H9 (cell line): ENCODE measurements at regions not wholly inside any gene's neighbourhood (a gene's known extent, or its start where the extent isn't known, plus 50 kb on each side); places are given as distances from the start of the nearest gene placed in this dataset.

Experiments
- DNase-seq: peaks from one replicate; pipeline ENCODE4 v3.0.0-alpha.2; 2017
- H2AFZ ChIP-seq: one replicate; pipeline ENCODE4 v1.6.1; 2013; ENCODE audit warnings: mild to moderate bottlenecking, low read length, control low read depth, moderate library complexity
- H2AK5ac ChIP-seq: 2 replicates; pipeline ENCODE4 v1.6.1; 2013; ENCODE audit warnings: low read length, control low read depth, mixed read lengths; ENCODE audit not compliant: insufficient read length
- H2BK120ac ChIP-seq: one replicate; pipeline ENCODE4 v1.6.1; 2013; ENCODE audit warnings: low read depth, mild to moderate bottlenecking, low read length, control low read depth, inconsistent platforms; ENCODE audit not compliant: poor library complexity, severe bottlenecking
- H2BK12ac ChIP-seq: 2 replicates; pipeline ENCODE4 v1.6.1; 2013; ENCODE audit warnings: low read length, control low read depth, mixed read lengths, low read depth; ENCODE audit not compliant: insufficient read length
- H2BK15ac ChIP-seq: 2 replicates; pipeline ENCODE4 v1.6.1; 2013; ENCODE audit warnings: low read depth, low read length, control low read depth
- H2BK20ac ChIP-seq: one replicate; pipeline ENCODE4 v1.6.1; 2013; ENCODE audit warnings: low read depth, mild to moderate bottlenecking, low read length, control low read depth, inconsistent platforms; ENCODE audit not compliant: poor library complexity, severe bottlenecking
- H2BK5ac ChIP-seq: 2 replicates; pipeline ENCODE4 v1.6.1; 2013; ENCODE audit warnings: low read length, control low read depth, mixed read lengths; ENCODE audit not compliant: insufficient read length
- H3K14ac ChIP-seq: 2 replicates; pipeline ENCODE4 v1.6.1; 2013; ENCODE audit warnings: low read length, control low read depth; ENCODE audit not compliant: insufficient read depth
- H3K18ac ChIP-seq: 2 replicates; pipeline ENCODE4 v1.6.1; 2013; ENCODE audit warnings: low read depth, mild to moderate bottlenecking, mixed read lengths, low read length, control low read depth; ENCODE audit not compliant: insufficient read length
- H3K23ac ChIP-seq: 2 replicates; pipeline ENCODE4 v1.6.1; 2013; ENCODE audit warnings: low read length, control low read depth, mixed read lengths, low read depth; ENCODE audit not compliant: insufficient read length
- H3K23me2 ChIP-seq: 2 replicates; pipeline ENCODE4 v1.6.1; 2013; ENCODE audit warnings: low read depth, mild to moderate bottlenecking, mixed read lengths, low read length, control low read depth; ENCODE audit not compliant: insufficient read length, poor library complexity, severe bottlenecking
- H3K27ac ChIP-seq: 2 replicates; pipeline ENCODE4 v1.5.1; 2013; ENCODE audit warnings: low read length, control low read depth, mixed read lengths, low read depth; ENCODE audit not compliant: insufficient read length
- H3K27me3 ChIP-seq: 2 replicates; pipeline ENCODE4 v1.6.1; 2013; ENCODE audit warnings: low read length, control low read depth, inconsistent platforms; ENCODE audit not compliant: insufficient read depth
- H3K4ac ChIP-seq: 2 replicates; pipeline ENCODE4 v1.6.1; 2013; ENCODE audit warnings: low read depth, mild to moderate bottlenecking, control low read depth, inconsistent platforms, low read length, moderate library complexity
- H3K4me1 ChIP-seq: 2 replicates; pipeline ENCODE4 v1.6.1; 2013; ENCODE audit warnings: low read length, control low read depth, inconsistent platforms; ENCODE audit not compliant: insufficient read depth
- H3K4me2 ChIP-seq: 2 replicates; pipeline ENCODE4 v1.6.1; 2013; ENCODE audit warnings: low read length, control low read depth, mixed read lengths; ENCODE audit not compliant: insufficient read length, insufficient read depth
- H3K56ac ChIP-seq: 2 replicates; pipeline ENCODE4 v1.6.1; 2013; ENCODE audit warnings: low read depth, mild to moderate bottlenecking, mixed read lengths, low read length, control low read depth; ENCODE audit not compliant: insufficient read length
- H3K79me1 ChIP-seq: 2 replicates; pipeline ENCODE4 v1.6.1; 2013; ENCODE audit warnings: low read depth, mild to moderate bottlenecking, moderate library complexity, low read length, control low read depth, inconsistent platforms; ENCODE audit not compliant: insufficient read depth, poor library complexity, severe bottlenecking
- H3K79me2 ChIP-seq: 2 replicates; pipeline ENCODE4 v1.6.1; 2013; ENCODE audit warnings: low read length, control low read depth, inconsistent platforms; ENCODE audit not compliant: insufficient read depth
- H3K9ac ChIP-seq: 2 replicates; pipeline ENCODE4 v1.6.1; 2013; ENCODE audit warnings: low read length, control low read depth, mixed read lengths; ENCODE audit not compliant: insufficient read length; ENCODE audit errors: extremely low read depth
- H3K9me3 ChIP-seq: one replicate; pipeline ENCODE4 v1.6.1; 2013; ENCODE audit warnings: low read depth, low read length, inconsistent platforms; ENCODE audit not compliant: control insufficient read depth
- H3T11ph ChIP-seq: one replicate; pipeline ENCODE4 v1.6.1; 2013; ENCODE audit warnings: mild to moderate bottlenecking, low read length, control low read depth, inconsistent platforms
- H4K20me1 ChIP-seq: one replicate; pipeline ENCODE4 v1.6.1; 2013; ENCODE audit not compliant: control insufficient read depth, insufficient read length, insufficient read depth
- H4K5ac ChIP-seq: 2 replicates; pipeline ENCODE4 v1.6.1; 2013; ENCODE audit warnings: low read depth, mild to moderate bottlenecking, mixed read lengths, low read length, control low read depth; ENCODE audit not compliant: insufficient read length
- H4K8ac ChIP-seq: replicated peaks from 2 replicates; pipeline ENCODE4 v1.6.1; 2013; ENCODE audit warnings: low read length, control low read depth, mixed read lengths, low read depth; ENCODE audit not compliant: insufficient read length
- H4K91ac ChIP-seq: 2 replicates; pipeline ENCODE4 v1.6.1; 2013; ENCODE audit warnings: low read depth, mild to moderate bottlenecking, moderate library complexity, mixed read lengths, low read length, control low read depth; ENCODE audit not compliant: insufficient read length
- H3K27ac Mint-ChIP-seq, 3 experiments: 2 replicates in 2 of 3; 3 replicates in 1 of 3; pipeline ENCODE4 v1.8.0; 2020 to 2021; ENCODE audit warnings: mixed read lengths in 3 of 3, mild to moderate bottlenecking in 1 of 3, moderate library complexity in 1 of 3
- H3K27me3 Mint-ChIP-seq: 2 replicates; pipeline ENCODE4 v1.8.0; 2021; ENCODE audit warnings: low read depth, mild to moderate bottlenecking, moderate library complexity, mixed read lengths
- H3K36me3 Mint-ChIP-seq, 3 experiments: 2 replicates in 2 of 3; 3 replicates in 1 of 3; pipeline ENCODE4 v1.8.0; 2020 to 2021; ENCODE audit warnings: low read depth in 3 of 3, mixed read lengths in 3 of 3; ENCODE audit not compliant: insufficient read depth in 1 of 3
- H3K4me1 Mint-ChIP-seq, 2 experiments: 2 replicates each; pipeline ENCODE4 v1.8.0; 2020; ENCODE audit warnings: mixed read lengths in 2 of 2
- H3K4me3 Mint-ChIP-seq, 2 experiments: 2 replicates in 1 of 2; 3 replicates in 1 of 2; pipeline ENCODE4 v1.8.0; 2020 to 2021; ENCODE audit warnings: mild to moderate bottlenecking in 2 of 2, mixed read lengths in 2 of 2, moderate library complexity in 1 of 2
- H3K9me3 Mint-ChIP-seq, 2 experiments: 2 replicates in 1 of 2; 3 replicates in 1 of 2; pipeline ENCODE4 v1.8.0; 2020; ENCODE audit warnings: mild to moderate bottlenecking in 2 of 2, mixed read lengths in 2 of 2, moderate library complexity in 1 of 2
- WGBS: extraction: QIAGEN DNeasy Blood & Tissue Kit; methylation state at CpG from one replicate; pipeline ENCODE4 v1.1.7; 2013; ENCODE audit warnings: missing lambda C conversion rate, low lambda C conversion rate, mixed read lengths; ENCODE audit not compliant: insufficient read length; ENCODE audit errors: extremely low coverage; 5-methylcytosine and 5-hydroxymethylcytosine counted together
- TF ChIP-seq, protein P1 (sequence below): fragments of 200-600 bp; sonication (generic); conservative IDR thresholded peaks from 3 replicates; pipeline ENCODE4 v1.8.0; 2021; ENCODE audit warnings: antibody characterized with exemption, mild to moderate bottlenecking

DNA sequence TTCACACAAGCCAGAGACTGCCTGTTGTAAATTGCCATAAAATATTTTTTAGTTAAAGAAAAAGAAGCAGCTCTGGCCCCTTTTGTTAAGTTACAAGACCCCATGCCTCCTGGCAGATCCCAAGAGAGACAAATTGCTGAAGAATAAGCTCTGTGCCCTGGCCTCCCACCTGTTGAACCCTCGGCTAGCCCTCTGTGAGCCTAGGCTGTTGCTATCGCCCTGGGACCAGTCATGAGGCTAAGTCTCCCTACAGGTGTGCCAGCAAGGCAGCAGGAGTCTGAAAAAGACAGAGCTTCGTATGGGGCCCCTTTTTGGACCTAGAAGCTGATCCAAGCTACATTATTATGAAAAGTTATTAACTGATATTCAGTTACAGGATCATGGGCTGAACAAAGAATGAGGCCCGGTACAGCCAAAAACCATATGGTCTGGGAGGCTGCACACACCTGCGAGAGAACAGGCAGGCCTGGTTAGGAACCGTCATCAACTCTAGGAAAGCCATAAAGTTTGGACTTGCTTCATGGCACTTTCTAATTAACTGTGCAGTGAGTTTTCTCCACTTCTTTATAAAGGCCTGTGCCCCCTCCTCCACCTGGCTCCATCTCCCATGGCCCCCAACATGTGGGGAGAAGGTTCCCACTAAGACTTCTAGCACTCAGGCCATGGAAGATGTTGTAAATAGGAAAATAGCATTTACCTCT lies 384.7 kb downstream of the ENC1 start:
- Histone ChIP-seq H3K9me3 (no peaks in the 10 kb centered on the region), H2BK15ac (no peak overlapping the region), H3K14ac (no peak overlapping the region), H3K4me2 (no peak overlapping the region), H2BK20ac (no peak overlapping the region), H3K18ac (no peak overlapping the region), H4K20me1 (no peaks in the 10 kb centered on the region), H3K9ac (no peak overlapping the region), H2BK120ac (no peak overlapping the region), H3K79me1 (no peaks in the 10 kb centered on the region), H4K8ac (no peak overlapping the region), H2AFZ (no peak overlapping the region), H4K5ac (no peak overlapping the region), H3K4ac (no peak overlapping the region), H3T11ph (no peak overlapping the region), H3K56ac (no peak overlapping the region), H3K27ac (no peak overlapping the region), H2BK12ac (no peak overlapping the region), H4K91ac (no peak overlapping the region), H3K27me3 (no peaks in the 10 kb centered on the region), H2AK5ac (no peak overlapping the region), H2BK5ac (no peak overlapping the region), H3K4me1 (no peaks in the 10 kb centered on the region), H3K23me2 (no peaks in the 10 kb centered on the region), H3K79me2 (no peaks in the 10 kb centered on the region), H3K23ac (no peak overlapping the region)
- no peak for DNase-seq
- WGBS, result no CpG with 5 or more reads among the region's 6 CpGs
- TF ChIP-seq, protein P1, sequence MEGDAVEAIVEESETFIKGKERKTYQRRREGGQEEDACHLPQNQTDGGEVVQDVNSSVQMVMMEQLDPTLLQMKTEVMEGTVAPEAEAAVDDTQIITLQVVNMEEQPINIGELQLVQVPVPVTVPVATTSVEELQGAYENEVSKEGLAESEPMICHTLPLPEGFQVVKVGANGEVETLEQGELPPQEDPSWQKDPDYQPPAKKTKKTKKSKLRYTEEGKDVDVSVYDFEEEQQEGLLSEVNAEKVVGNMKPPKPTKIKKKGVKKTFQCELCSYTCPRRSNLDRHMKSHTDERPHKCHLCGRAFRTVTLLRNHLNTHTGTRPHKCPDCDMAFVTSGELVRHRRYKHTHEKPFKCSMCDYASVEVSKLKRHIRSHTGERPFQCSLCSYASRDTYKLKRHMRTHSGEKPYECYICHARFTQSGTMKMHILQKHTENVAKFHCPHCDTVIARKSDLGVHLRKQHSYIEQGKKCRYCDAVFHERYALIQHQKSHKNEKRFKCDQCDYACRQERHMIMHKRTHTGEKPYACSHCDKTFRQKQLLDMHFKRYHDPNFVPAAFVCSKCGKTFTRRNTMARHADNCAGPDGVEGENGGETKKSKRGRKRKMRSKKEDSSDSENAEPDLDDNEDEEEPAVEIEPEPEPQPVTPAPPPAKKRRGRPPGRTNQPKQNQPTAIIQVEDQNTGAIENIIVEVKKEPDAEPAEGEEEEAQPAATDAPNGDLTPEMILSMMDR, result no peak
- H3K4me1 Mint-ChIP-seq, result peaks cover 32 to 35% of the 10 kb centered on the region in 2 experiments
- H3K4me3 Mint-ChIP-seq, result no peak overlapping the region
- H3K36me3 Mint-ChIP-seq, result no peaks in the 10 kb centered on the region
- H3K9me3 Mint-ChIP-seq, result no peaks in the 10 kb centered on the region
- H3K27me3 Mint-ChIP-seq, result no peaks in the 10 kb centered on the region
- H3K27ac Mint-ChIP-seq, result no peak overlapping the region
